GM03348 (cell line): ENCODE measurements at regions not wholly inside any gene's neighbourhood (a gene's known extent, or its start where the extent isn't known, plus 50 kb on each side); places are given as distances from the start of the nearest gene placed in this dataset.

Experiments used
- DNase-seq: peaks from one replicate; pipeline ENCODE4 v3.0.0; 2012; ENCODE audit warnings: low spot score

DNA sequence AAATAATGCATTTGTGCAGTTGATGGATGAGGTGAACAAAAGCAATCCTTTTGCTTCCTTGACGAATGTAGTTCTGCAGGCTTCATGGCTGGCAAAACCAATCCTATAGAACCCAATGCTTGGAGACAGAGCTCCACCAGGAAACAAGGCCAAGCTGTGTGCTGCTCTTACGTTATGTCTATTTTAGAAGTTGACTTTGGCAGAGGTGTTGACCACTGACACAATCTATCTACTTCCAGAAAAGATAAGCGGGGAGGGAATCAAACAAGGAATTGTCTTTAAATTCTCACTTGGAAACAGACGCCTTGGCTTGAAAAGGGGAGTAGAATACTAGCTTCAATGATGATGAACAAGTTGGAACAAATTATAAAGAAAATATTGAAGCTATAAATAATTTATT lies 211.2 kb downstream of the SETD4 start:
- DNase-seq = no peak

DNA sequence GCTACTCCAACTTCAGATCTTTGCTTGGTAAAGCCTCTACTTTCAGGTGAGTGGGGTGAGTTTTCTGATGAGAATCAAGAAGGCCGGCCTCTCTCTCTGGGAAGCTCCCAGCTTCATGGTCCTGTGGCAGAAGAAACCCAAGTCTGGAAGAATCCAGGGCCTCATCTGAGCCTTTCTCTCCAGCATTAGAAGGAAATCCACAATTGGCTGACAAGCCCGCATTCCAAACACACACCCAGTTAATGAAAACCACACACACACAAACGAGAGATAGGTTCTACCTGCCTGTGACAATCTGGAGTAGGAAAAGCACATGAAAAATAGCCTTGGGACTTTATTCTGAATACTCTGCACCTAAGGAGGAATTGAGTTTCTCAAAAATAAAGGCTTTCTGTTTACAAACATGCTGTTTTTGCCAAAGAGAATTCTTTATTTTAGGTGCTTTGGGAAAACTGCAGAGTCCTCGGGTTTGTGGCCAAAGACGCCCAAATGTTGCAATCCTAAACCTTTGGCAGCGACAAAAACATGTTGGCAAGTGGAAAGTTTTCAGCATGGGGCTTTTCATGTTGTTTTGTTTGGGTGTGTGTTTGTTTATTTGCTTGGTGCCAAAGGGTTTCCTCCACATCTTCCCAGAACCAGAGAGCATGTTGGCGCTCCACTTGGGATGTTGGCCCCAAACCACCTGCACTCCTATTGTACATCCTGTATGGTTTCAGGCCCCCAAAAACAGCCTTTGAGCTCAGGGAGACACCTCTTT lies 216.2 kb downstream of the SETD4 start:
- DNase-seq = peak; percentile 36

DNA sequence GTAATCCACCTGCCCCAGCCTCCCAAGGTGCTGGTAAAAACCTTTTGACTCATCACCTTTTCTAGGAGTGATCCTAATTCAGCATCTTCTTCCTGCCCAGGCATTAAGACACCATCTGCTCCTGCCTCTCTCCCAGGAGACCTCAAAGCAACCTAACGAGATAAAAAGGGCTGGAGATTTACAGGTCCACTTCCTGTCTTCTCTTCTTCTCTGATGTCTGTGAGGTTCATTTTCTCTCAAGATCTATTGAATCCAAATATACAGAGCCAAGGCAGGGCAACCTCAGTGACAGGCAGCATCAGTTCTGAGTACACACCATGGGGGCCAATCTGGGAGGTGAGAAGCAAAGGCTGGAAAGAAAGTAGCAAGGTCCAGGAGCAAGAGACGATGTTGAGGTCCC lies 219.4 kb downstream of the SETD4 start:
- DNase-seq = no peak

DNA sequence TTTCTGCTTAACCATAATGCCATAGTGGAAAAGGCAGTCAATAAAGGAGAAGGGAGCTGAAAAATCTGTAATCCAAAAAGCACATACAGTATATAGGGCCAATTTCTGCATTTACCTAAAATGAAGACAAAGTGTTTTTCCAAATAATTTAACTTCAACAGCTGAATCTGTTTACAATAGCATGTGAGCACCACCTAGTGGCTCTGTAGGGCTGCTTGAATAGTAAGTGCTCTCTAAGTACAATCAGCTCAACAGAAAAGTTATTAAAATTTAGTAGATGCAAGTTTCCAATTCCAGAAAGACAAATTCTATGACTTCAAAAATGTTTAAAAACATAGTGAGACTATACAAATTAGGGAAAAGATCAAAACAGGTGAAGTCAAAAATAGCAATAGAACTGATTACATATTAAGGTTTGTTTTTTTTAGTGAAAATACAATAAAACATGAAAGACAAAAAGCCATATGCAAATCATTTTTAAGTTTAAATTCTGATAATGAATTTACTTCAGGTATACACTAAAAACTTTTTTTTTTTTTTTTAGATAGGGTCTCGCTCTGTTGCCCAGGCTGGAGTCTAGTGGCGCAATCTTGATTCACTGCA lies 220.0 kb downstream of the SETD4 start:
- DNase-seq = peak; percentile 68

DNA sequence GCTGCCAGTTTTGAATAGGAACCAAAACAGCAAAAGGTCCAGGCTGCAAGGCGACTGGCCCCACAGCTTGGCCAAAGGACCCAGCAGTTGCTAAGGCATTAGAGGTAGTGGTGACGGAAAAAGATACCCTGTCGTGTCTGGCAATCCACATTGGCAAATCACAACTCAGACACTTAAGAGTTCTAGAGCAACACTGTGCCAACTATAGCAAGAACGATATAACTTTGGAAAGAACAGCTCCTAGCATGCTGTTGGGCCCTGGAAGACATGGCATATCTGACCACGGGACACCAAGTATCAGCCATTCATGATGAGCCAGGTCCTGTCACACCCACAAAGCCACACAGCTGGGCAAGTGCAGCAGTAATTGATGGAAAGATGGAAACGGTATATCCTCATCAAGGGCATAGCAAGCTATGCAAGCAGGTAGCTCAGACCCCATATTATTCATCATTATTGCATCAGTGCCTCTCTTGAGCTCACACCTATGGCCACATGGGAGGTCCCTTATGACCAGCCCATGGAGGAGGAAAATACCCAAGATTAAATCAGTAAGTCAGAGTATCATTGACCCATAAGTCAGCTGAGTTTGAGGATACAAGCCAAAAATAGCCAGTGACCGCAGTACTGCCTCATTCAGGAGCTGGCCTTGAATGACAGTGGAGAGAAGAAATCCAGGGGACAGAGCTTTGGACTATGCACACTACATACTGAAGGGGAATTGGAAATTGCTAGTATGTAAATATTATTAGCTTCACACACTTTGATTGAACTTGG lies 221.2 kb downstream of the SETD4 start:
- no peak for DNase-seq

DNA sequence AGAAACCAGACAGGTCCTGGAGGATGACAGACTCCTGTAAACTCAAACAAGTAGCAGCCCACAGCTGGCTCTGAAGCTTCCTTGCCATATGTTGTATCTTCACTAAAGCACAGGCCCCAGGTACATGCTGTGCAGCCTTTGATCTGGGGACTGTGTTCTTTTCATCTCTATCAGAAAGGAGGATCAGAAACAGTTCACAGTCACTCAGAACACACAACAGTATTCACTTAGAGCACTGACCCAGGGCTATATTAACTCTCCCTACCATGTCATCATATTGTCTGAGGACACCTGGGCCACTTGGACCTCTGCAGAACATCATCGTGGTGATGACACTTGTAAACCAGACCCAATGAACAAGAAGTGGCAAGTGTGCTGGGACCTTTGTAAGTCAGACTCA lies 222.0 kb downstream of the SETD4 start:
- no peak for DNase-seq

DNA sequence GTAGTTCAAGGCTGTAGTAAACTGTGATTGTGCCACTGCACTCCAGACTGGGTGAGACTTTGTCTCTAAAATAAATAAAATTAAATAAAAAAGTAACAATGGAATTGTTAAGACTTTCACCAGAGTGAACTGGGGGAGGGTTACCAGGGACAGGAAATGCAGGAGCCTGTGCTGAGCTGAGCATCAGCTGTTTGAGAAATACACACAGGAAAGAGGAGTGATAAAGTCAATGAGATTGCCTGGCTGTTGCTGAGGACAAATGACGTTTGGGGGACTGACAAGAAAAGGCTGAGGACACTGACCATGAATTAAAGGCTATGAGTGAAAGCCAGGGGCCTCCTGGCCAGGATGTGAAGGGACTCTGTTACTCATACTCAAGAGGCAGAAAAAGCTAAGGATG lies 226.3 kb downstream of the SETD4 start:
- no peak for DNase-seq

DNA sequence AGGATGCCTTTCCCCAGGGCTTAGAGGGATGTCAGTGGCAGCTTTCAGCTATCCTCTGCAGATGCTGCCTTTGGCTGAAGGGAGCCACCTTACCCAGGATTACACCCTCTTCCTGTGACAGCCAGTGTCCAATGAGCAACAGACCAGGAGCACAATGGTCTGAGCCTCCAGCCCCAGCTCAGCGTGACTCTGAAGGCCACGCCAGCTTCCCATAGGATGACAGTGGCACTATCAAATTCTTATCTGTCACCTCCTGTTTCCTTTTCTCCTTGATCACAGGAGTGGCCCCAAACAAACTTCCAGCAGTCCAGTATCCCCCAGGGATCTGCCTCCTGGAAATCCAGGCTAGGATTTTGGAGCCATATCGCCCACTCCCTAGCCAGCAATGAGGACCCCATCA lies 226.9 kb downstream of the SETD4 start:
- no peak for DNase-seq

DNA sequence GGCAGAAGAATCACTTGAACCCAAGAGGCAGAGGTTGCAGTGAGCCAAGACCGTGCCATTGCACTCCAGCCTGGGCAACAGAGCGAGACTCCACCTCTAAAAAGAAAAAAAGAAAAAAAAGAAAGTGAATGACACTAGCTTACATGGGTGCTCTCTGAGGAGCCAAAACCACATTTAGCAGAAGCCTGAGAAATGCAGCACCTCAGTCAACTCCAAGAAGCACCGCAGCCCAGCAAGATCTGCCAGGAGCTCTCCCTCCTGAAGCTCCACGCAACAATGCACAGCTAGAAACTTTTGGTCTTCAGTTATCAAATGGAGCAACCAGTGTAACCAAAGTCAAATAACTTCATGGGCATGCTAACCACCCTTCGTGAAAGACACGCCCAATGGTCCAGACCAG lies 229.1 kb downstream of the SETD4 start:
- DNase-seq = no peak

DNA sequence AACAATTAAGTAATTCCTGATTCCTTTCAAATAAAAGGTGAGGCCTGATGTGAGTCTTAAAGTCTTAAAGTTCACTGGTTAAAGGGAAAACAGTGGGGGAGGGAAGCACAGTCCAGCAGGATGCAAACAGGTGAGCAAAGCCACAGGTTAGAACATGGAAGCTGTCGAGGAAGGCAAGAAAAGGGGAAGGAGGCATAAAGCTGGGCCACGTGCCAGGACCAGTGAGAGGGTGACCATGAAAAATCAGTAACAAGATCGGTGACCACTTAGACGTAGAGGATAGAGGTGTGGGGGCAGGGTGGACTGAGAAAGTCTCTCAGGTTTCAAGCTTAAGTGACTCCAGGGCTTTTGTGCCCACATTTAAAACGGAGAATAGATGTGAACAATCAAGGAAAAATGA lies 231.3 kb downstream of the SETD4 start:
- DNase-seq = no peak

DNA sequence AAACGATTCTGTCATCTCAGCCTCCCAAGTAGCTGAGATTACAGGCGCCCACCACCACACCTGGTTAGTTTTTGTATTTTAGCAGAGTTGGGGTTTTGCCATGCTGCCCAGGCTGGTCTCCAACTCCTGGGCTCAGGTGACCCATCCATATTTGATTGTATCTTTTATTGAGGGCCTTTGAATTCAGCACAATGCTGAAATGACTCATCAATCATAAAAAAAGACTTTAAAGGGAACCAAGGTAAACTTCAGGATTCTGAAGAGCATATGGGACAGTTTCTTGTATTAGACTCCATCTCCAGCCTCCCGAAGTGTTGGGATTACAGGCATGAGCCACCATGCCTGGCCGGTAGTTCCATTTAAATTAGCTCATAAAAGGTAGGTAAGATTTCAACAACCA lies 232.2 kb downstream of the SETD4 start:
- DNase-seq = no peak

DNA sequence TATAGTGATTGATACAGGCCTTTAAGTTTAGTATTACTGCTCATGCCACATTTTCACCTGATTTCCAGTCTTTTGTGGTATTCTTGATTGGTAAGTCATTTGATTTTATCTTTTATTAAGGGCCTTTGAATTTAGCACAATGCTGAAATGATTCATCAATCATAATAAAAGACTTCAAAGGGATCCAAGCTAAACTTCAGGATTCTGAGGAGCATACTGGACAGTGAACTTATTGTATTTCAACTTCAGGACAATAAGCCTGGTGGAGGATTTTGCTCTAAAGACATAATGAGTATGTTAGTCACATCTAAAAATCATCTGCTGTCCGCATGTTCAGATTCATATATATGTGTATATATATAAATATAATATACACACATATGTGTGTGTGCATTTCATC lies 233.3 kb downstream of the SETD4 start:
- DNase-seq = no peak

DNA sequence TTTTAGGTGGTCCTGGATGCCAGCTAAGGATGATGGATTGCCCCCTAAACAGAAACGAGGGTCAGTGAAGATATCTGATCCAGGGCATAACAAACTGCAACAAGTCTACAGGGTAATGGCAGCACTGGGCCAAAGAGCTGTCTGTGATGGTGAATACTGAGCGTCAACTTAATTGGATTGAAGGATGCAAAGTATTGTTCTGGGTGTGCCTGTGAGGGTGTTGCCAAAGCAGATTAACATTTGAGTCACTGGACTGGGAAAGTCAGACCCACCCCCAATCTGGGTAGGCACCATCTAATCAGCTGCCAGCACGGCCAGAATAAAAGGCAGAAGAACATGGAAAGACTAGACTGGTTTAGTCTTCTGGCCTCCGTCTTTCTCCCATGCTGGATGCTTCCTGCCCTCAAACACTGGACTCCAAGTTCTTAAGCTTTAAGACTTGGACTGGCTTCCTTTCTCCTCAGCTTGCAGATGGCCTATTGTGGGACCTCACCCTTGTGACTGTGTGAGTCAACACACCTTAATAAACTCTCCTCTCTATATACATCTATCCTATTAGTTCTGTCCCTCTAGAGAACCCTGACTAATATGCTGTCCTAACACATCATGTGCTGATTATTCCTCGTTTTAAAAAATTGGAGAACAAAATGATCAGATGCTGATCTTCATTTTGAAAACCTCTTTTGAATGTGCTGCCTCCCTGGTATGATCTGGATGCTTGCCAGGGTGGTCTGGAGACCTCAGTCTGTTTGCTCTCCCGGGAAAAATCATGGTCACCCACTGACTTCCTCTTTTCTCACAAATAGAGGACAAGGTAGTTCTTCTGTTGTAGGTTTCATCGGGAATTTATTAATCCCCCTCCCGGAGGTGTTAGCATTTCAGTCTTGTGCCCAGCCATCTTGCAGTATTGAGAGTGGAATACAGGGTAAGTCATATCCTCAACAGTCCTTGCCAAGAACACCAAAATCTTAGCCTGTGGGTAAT lies 234.7 kb downstream of the SETD4 start:
- DNase-seq = no peak

DNA sequence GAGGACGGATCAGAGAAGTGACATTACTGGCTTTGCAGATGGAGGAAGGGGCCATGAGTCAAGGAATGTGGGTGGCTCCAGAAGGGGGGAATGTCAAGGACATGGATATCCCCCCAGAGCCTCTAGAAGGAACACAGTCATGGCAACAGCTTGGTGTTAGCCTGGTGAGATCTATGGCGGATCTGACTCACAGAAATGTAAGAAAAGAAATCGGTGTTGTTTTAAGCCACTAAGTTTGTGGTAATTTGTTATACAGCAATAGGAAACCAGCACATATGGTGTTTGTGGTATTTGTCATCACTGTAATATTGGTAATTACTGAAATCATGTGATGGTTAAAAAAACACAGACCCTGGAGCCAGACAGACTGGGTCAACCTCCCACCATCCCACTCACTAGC lies 236.2 kb downstream of the SETD4 start:
- DNase-seq = no peak

DNA sequence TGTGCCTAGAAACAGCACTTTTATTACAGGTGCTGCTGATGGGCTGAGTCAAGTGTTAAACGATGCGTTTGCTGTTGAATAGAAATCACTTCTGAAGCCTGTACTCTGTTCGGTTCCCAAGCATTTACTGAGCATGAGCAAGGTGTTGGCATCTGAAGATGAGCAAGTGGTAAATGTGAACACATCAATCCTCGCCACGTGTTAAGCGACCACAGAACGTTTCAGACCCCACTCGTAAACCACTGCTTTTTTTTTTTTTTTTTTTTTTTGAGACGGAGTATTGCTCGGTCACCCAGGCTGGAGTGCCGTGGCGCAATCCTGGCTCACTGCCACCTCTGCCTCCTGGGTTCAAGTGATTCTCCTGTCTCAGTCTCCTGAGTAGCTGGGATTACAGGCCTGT lies 241.2 kb downstream of the SETD4 start:
- no peak for DNase-seq

DNA sequence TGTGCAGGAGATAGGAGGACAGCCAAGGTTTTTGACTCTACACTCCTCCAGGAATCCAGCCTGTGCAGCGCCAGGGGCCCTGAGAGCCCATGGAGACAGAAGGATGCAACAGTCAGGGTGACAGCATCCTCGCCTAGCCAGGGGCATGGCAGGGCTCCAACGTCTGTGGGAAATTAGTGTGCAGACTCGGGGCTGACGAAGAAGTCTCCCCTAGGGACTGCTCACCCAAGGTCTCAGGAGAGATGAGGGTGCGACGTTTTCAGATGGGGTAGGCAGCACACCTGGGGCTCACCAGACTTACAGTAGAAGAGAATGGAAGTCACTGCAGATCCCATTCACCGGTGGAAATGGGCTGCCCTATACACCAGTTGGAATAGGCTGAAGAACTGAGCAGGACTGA lies 241.7 kb downstream of the SETD4 start:
- DNase-seq = no peak

DNA sequence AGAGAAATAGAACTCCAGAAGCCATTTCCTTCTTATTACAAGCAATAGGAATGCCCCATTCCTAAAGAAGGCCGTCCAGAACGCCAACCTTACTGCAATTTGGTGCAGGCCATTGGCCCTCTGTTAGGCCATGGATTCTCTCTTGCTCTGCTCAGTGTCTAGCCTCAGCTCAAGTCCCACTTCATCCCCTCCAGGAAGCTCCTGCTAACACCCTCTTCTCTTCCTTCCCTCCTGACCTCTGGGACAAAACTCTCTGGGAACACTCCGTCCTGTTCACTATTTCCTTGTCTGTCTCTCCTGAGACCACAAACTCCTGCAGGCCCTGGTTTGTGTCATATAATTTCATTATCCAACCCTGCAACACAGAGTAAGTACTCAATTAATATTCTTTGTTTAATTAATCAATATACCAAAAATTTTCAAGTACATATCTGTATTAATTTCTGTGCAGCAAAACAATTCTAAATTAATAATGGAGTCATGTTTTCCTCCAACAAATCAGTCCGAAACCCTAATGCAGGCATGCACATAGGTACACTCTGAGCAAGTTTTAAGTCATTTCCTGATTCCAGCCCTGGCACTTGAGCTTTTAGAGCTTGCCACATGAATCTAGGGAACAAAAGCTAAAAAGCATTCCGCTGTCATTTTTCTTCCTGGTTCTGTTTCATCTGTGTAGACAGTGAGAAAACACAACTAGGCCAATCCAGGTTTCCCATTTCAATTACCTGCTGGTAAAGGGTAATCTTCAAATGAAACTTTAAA lies 245.3 kb downstream of the SETD4 start:
- peak; percentile 14 for DNase-seq

DNA sequence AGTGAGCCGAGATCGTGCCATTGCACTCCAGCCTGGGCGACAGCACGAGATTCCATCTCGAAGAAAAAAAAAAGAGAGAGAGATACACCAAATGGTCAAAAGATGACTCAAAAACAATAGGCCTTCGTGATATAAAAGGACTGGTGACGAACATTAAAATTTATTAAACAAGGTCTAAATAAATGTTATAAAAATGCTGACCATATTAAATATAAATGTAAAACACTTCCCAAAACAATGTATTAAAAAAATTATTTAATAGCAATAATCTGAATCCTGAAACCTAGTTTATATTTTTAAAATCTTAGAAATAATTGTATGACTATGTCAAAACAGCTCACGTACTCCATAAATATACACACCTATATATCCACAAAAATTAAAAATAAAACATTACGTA lies 247.6 kb downstream of the SETD4 start:
- no peak for DNase-seq

DNA sequence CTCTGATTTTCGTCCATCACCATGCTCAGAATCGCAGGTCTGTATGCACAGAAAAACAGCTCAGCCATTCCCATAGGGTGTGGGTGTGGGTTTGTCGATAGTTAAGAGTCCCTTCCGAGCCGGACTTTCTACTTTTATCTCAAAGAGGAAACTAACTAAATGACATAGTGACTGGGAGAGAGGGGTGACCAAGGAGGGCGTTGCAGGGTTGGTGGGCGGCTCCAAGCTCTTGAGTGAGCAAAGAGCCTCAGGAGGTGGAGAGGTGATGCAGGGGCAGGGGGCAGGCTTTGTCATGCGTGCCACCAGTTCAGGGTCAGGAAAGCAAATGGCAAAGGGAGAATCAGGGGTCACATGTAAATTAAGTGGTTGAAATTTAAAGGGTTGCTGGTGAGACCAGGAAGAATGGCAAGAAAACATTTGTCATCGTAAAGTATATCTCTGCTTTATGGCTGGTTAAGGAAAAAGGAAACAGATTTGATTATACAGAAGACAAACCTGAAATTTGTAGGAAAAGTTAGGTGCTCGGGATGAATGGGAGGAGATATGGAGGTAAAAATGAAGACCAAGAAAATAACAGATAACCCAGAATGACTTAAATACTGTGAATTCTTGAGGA lies 249.0 kb downstream of the SETD4 start:
- no peak for DNase-seq

DNA sequence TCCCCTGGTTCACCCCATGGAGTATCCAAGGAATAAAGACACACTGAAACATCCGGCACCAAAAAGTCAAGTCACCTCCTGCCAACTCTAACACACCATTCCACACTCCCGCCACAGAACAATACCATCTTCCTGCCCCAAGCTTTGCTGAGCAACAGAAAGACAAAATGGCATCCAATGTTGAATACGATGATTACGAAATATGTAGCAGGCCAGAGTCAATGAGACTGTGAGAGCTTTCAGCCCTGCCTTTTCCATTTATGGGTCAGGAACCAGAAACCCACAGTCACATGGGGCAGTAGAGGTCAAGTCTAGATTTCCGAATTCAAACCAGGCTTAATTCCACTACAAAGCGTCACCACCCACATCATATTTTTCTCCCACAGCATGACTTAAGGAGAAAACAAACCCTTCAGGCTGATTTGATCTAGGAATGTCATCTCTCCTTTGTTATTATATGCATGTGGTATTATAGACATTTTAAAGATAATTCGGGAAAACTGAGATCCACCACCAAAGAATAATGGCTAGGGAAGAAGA lies 249.8 kb downstream of the SETD4 start:
- no peak for DNase-seq

DNA sequence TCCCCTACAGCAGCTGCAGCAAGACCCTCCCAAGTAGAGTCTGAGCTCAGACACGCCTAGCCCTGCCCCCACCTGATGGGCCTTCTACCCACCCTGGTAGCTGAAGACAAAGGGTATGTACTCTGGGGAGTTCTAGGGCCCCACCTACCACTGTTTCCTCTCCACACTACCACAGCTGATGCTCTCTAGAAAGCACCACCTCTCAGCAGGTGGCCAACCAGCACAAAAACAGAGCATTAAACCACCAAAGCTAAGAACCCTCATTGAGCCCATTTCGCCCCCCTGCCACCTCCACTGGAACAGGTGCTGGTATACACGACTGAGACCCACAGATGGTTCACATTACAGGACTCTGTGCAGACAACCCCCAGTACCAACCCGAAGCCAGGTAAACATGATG lies 258.9 kb downstream of the SETD4 start:
- no peak for DNase-seq
